Transverse colon (tissue), 4 donors: ENCODE measurements at regions not wholly inside any gene's neighbourhood (a gene's known extent, or its start where the extent isn't known, plus 50 kb on each side); places are given as distances from the start of the nearest gene placed in this dataset.

ENCODE experiments used
- EP300 ChIP-seq: sonication (generic); formaldehyde crosslinking; IDR thresholded peaks from one replicate; pipeline ENCODE4 v1.6.1; 2017; ENCODE audit warnings: antibody characterized with exemption, low read depth
- POLR2A ChIP-seq: fragments of 450-650 bp; IDR thresholded peaks from one replicate; pipeline ENCODE4 v1.6.1; 2016; ENCODE audit warnings: antibody characterized with exemption, mild to moderate bottlenecking, moderate library complexity
- POLR2AphosphoS5 ChIP-seq, 3 donors: sonication (generic); formaldehyde crosslinking; IDR thresholded peaks; one replicate each; pipeline ENCODE4 v1.6.1; 2016; ENCODE audit warnings: antibody characterized with exemption in 3 of 3
- TF ChIP-seq, protein P1 (sequence below), 5 experiments: fragments of 200-600 bp in 3 of 5; fragments of 450-650 bp in 2 of 5; sonication (generic) in 3 of 5; IDR thresholded peaks; 1 replicate in 2 of 5; 2 replicates in 3 of 5; pipeline ENCODE4 v1.5.1; 2016 to 2017; ENCODE audit warnings: antibody characterized with exemption in 5 of 5, inconsistent platforms in 3 of 5, mild to moderate bottlenecking in 2 of 5, moderate library complexity in 1 of 5

DNA sequence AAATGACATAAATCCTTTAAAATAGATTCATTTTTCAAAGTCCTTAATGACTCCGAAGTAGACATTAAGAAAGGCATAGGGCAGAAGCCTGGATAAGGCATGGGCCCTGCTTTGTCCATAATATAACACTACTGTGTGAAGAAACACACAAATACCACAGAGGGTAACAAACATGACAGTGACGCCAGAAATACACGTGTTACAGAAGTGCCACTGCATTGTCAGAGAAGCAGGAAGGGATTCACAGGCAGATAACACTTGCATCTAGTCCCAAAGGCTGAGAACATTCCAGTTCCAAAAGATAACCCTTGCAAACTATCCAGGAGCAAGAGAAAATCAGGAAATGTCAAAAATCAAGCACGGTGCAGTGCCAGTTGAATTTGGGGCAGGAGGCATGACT is 633.2 kb downstream of the LIG4 start:
- TF ChIP-seq POLR2A (no peak), POLR2AphosphoS5 (IDR thresholded peaks at IDR 0.05) (no peak), EP300 (no peak)
- TF ChIP-seq, protein P1, sequence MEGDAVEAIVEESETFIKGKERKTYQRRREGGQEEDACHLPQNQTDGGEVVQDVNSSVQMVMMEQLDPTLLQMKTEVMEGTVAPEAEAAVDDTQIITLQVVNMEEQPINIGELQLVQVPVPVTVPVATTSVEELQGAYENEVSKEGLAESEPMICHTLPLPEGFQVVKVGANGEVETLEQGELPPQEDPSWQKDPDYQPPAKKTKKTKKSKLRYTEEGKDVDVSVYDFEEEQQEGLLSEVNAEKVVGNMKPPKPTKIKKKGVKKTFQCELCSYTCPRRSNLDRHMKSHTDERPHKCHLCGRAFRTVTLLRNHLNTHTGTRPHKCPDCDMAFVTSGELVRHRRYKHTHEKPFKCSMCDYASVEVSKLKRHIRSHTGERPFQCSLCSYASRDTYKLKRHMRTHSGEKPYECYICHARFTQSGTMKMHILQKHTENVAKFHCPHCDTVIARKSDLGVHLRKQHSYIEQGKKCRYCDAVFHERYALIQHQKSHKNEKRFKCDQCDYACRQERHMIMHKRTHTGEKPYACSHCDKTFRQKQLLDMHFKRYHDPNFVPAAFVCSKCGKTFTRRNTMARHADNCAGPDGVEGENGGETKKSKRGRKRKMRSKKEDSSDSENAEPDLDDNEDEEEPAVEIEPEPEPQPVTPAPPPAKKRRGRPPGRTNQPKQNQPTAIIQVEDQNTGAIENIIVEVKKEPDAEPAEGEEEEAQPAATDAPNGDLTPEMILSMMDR (IDR thresholded peaks at IDR 0.05) = no peak
